ENCODE measurements at regions not wholly inside any gene's neighbourhood (a gene's known extent, or its start where the extent isn't known, plus 50 kb on each side); places are given as distances from the start of the nearest gene placed in this dataset.
"Not testable (repeated sequence)": the region's sequence is repeated elsewhere in the genome, so short reads cannot be mapped to it uniquely, and the experiment has no call there.

DNA sequence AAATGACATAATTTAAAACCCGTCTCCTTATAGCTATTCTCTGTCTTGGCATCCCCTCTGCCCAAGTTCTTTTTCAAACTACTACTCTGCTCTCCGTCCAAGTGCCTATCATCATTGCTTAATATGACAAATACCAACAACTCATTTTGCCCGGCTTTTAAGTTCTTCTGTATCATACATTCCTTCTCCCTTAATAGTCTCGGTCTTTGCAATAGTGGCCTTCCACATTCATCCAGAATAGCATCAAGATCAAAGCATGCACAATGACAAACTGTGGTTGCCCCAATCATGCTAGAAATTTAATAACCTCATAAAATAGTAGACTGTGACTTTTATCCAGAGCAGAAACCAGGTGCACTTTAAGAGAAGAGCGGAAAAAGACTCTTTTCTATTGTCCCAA is 198.9 kb downstream of the ETV1 start:
- no peak for DNase-seq (ENCODE audit: low read depth in 2 of 2)

DNA sequence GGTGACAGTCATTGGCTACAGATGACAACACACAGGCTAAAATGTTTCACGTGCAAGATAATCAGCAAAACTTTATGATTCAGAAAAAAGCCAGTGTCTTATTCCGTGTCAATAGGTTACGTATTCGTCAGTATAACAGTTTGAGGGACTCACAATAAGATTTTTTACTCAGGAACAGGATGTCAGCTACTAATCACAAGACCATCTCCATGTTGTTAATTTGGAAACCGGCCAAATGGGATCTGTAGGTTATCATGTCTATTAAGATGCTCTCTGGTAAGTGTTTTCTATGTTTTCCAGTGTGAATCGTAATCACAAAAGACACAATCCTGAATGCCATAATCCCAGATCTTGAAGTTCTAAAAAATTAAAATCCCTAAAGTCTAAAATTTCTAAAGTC is 197.3 kb downstream of the ETV1 start:
- DNase-seq (ENCODE audit: low read depth in 2 of 2): no peak

DNA sequence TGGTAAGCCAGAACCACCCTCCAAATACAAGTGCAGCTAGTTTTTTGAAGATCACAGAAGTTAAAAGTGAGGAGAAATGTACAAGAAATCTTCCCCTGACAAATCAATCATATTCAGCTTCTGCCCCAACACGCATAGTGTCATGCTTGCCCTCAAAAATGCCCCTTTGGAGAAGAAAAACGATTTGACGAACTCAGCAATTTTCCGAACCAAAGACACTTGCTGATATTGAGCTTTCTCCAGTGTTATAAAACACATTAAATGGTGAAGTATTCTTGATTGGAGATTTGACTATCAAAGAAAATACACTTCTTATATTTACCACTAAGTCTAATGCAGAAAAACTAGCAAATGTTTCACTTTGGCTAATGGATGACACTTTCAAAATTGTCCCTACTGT is 195.5 kb downstream of the ETV1 start:
- no peak for DNase-seq (ENCODE audit: low read depth in 2 of 2)

DNA sequence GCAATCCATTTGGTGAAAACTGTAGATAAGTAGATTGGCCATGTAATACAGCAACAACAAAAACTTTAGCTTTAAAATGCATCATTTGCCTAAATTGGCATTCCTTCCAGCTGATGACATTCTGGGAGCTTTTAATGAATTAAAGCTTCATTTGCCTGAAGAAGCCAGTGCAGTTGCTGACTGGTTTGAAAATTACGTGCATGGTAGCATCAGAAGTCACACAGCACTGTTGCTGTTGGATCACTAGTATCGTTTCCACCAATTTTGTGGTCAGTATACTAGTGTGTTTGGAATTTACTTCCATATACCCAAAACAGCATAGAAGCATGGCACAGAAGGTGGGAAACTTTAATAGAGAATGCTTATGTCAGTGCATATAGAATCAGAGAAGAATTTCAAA is 194.9 kb downstream of the ETV1 start:
- DNase-seq (ENCODE audit: low read depth in 2 of 2): no peak

DNA sequence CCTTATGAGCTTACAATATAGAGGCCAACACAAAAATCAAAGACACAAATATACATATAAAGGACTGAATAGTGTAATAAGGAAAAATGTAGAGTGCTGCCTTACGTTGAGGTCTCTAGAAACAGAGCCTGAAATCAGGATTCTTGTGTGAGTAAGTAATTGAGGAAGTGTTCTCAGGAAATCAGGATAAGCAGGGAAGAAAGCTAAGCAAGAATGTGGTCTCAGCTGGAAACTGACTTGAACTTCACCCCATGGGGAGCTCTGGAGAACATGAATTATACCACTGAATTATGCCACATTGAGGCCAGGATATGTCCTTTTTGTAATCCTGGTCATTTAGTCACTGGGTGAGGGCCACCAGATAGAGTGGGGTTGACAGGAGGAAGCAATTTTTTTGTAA is 191.9 kb downstream of the ETV1 start:
- DNase-seq (ENCODE audit: low read depth in 2 of 2): no peak

DNA sequence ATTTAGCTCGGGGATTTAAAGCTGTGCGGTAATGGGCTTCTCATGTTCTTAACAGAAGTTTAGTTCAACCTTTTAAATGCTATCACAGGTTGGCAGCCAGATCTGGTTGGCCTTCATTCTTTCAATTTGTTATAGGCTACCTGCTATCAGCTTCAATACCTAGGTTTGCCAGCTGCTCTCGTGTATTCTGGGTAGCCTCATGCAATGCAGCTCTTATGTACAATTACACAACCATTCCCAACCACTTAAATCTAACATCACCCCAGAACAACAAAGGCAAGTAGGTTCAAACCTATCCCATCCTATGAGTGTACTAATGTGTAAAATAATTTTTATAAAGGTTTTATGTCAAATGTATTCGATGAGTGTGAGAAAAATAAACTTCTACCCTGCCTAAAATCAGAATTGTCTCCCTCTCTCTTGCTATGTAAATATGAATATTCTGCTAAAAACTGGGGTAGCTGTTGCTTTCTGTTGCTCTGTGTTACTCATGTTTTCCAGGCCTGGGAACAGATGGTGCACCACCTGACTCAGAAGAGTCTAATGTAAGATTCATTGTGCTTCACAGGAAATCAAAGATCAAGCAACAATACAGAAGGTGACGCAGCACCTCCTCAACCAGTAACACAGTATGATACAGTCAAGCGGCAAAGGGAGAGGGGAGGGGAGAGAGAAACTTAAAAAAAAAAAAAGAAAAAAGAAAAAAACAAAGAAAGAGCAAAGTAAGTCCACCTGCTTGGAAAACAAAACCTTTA is 188.6 kb downstream of the ETV1 start:
- peak; percentile 36 to 44 for DNase-seq (ENCODE audit: low read depth in 2 of 2)

DNA sequence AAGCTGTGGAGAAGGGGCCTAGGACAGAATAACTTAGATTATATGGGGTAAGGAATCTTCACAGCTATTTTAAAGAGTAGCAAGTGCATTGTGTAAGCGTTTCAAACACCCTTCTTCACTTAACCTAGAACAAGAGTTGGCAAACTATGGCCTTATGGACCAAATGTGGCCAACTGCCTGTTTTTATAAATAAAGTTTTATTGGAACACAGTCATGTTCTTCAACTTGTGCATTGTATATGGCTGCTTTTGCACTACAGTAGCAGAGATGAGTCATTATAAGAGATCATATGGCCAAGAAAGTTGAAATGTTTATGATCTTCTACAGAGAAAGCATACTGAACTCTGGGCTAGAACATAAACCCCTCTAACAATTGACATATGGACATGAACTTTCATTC is 187.8 kb downstream of the ETV1 start:
- DNase-seq (ENCODE audit: low read depth in 2 of 2): no peak

DNA sequence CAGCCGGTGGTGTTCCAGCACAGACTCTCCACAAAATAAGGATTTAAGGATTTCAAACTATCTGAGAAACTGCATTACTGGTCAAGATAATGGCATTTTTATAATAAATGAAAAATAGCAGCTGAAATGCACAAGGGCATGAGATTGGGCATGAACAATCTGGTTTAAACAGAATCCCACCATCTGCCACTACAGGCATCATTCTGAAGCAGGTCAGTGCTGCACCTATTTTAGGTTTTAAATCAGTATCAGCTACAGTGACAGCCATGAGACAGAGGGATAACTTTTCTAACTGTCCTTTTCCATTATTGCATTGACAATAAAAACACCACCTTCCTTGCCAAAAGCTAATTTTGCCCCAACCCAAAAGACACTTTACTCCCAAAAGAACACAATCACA is 186.8 kb downstream of the ETV1 start:
- no peak for DNase-seq (ENCODE audit: low read depth in 2 of 2)

DNA sequence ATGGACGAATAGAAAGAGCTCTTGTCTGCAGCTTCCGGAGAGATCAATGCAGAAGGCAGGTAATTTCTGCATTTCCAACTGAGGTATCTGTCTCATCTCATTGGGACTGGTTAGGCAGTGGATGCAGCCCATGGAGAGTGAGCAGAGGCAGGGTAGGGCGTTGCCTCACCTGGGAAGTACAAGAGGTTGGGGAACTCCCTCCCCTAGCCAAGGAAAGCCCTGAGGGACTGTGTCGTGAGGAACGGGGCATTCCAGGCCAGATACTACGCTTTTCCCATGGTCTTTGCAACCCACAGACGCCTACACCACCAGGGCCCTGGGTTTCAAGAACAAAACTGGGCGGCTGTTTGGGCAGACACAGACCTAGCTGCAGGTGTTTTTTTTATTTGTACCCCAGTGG is 186.3 kb downstream of the ETV1 start:
- DNase-seq (ENCODE audit: low read depth in 2 of 2): no peak

DNA sequence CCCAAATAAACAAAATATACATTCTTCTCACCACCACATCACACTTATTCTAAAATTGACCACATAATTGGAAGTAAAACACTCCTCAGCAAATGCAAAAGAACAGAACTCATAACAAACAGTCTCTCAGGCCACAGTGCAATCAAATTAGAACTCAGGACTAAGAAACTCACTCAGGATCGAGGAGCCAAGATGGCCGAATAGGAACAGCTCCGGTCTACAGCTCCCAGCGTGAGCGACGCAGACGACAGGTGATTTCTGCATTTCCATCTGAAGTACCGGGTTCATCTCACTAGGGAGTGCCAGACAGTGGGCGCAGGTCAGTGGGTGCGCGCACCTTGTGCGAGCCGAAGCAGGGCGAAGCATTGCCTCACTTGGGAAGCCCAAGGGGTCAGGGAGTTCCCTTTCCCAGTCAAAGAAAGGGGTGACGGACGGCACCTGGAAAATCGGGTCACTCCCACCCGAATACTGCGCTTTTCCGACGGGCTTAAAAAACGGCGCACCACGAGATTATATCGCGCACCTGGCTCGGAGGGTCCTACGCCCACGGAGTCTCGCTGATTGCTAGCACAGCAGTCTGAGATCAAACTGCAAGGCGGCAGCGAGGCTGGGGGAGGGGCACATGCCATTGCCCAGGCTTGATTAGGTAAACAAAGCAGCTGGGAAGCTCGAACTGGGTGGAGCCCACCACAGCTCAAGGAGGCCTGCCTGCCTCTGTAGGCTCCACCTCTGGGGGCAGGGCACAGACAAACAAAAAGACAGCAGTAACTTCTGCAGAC is 183.2 kb downstream of the ETV1 start:
- not testable (repeated sequence) for DNase-seq (ENCODE audit: low read depth in 2 of 2)

DNA sequence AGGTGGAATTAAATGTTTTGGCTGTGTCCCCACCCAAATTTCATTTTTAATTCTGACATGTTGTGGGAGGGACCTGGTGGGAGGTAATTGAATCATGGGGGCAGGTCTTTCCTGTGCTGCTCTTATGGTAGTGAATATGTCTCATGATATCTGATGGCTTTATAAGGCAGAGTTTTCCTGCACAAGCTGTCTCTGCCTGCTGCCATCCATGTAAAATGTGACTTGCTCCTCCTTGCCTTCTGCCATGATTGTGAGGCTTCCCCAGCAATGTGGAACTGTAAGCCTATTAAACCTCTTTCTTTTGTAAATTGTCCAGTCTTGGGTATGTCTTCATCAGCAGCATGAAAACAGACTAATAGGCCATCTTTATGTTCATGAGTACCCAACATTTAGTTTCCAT is 172.2 kb downstream of the ETV1 start:
- DNase-seq (ENCODE audit: low read depth in 2 of 2): not testable (repeated sequence)

DNA sequence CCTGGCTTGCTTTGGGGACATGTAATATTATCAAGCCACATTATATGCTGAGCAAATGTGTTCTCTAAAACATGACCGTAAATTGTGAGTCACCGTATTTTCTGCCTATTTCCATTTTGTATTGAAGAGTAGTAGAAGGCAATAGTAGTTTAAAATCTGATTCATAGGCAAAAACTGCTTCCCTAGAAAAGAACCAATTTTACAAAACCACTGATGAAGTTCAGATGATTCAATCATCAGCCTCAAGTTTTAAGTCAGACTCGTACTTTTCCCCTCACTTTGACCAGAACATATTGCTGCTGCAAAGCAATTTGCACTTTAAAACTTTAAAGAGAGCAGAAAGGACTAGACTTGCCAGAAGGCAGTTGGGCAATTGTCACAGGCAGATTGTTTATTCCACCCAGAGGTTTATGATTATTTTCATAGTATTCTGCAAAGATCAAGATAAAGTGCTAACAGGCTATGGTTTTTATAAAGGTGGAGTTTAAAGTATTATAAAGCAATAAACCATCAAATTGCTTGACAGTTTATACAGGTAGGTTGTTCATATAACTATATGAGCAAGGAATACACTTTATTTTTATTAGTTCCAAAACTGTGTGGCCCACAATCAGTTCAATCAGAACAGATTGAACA is 168.2 kb downstream of the ETV1 start:
- peak; percentile 40 to 42 for DNase-seq (ENCODE audit: low read depth in 2 of 2)

DNA sequence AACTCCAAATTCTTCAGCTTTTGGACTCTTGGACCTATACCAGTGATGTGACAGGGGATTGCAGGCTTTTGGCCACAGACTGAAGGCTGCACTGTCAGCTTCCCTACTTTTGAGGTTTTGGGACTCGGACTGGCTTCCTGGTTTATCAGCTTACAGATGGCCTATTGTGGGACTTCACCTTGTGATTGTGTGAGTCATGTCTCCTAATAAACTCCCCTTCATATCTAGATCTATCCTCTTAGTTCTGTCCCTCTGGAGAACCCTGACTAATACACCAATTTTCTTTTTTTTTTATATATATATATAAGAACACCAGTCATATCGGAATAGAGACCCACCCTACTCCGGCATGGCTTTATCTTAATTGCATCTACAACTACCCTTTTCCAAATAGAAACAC is 166.8 kb downstream of the ETV1 start:
- no peak for DNase-seq (ENCODE audit: low read depth in 2 of 2)

DNA sequence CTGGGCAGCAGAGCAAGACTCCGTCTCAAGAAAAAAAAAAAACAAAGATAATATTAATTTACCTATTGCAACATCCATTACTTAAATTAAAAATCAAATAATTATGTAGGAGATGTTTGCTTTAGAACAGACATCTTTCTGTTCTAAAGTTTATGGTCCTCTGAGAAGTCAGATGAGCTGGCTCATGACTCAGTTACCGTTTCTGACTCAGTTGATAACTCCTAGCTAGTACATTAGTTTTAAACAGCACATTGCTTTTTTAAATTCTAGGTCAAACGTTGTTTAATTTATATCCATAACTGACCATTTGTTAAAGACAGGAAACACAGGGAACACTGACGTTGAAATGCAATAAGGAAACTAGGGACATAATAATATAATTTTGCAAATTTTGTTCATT is 162.7 kb downstream of the ETV1 start:
- DNase-seq (ENCODE audit: low read depth in 2 of 2): no peak

DNA sequence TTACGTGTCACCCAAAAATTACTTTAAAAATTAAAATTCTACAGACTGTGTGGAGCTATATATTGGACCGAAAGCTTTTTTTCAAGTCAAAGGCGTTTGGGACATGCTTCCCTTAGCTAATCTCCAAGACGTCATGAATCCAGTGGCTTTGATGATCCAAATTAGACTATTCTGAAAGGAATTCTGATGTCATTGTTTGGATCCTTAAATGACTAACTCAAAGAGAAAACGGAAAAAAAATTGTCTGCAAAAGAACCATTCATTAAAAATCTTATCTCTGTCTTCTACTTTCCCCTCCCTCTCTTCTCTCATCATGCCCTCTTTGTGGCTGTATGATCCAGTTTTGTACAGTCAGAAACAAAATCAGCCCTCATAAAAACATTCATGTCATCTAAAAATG is 161.8 kb downstream of the ETV1 start:
- DNase-seq (ENCODE audit: low read depth in 2 of 2): no peak

DNA sequence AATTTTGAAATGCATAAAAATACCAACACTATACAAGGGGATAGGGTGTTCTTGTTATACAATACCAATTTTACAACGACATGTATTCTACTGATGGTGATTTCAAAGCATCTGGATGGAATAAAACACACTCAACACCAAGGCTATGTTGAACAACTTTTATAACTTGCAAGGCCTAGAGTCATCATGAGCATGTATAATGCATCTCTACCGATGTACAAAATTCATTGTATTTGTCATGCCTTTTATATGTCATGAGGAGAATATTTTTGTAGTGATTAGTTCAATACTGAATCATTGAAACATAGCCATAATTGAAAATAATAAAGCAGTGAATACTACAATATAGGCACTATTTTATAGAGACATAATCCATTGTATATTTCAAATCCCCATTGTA is 160.2 kb downstream of the ETV1 start:
- DNase-seq (ENCODE audit: low read depth in 2 of 2): no peak

DNA sequence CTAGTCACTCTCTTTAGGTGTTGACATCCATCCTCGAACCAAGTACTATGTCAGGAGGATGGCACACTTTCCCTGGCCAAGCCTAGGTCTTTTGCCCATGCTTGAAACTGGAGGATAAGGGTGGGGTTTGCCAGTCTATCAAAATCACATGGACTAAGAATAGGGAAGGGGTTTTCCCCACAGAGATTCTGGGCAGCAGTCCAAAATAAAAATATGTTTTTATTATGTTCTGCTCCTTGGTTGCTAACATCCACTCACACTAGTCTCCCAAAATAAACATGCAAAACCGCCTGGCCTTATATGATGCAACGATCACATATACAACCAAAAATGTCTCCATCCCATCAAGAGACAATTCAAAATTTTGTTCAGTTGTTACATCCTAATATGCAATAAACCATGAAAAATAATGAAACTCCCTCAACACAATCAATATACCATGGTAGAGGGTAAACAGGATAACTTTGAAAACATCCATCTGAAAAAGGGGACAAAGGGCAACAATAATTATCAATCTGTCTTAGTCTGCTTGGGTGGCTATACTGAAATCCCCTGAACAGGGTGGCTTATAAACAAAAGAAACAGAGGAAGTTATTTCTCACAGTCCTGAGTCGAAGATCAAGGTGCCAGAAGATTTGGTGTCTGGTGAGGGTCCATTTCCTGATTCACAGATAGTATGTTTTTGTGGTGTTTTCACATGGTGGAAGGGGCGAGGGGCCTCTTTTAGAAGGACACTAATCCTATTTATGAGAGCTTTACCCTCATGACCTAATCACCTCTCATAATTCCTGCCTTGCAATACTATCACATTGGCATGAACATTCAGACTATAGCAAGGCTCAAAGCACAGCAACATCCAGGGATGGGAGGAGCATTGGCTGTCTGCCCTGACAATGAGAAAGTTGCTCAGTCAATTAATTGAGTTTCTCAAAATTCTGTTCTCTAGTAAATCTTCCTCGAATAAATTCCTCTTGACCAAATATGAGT is 159.3 kb downstream of the ETV1 start:
- peak; percentile 70 for DNase-seq (ENCODE audit: low read depth in 2 of 2)

DNA sequence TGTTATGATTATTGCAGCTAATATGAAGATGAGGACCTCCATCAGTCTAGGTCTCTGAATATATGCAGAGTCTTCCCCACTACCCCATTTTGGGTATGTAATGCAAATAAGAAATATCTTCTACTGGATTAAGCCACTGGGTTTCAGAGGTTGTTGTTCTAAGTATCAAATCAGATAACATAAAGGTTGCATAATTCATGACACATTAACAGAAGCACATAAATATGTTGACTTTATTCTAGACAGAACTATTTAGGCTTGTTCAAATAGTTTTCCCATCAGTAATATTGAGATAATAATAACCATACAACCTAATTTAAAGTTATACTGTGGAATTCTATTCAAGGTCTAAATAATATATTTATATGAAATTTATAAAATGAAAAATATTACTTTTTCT is 157.1 kb downstream of the ETV1 start:
- no peak for DNase-seq (ENCODE audit: low read depth in 2 of 2)

DNA sequence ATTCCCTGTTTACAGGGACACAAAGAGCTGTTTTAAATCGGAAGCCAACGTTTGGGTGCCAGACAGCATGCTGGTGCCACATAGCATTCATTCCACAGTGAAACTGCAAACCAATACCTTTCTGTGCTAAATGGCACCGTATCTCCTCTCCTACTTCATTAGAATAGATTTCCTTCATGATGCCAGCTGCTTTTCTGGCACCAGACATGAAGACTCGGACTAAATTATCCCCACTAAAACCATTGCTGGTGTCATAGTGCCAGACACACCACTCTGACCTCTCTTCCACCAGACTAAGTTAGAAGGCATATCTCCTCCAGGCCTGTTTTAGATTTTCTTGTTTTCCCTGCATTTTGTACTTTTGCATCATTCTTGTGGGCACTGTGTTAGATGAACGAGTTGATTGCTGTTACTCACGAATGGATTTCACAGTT is 155.1 kb downstream of the ETV1 start:
- DNase-seq (ENCODE audit: low read depth in 2 of 2): no peak

DNA sequence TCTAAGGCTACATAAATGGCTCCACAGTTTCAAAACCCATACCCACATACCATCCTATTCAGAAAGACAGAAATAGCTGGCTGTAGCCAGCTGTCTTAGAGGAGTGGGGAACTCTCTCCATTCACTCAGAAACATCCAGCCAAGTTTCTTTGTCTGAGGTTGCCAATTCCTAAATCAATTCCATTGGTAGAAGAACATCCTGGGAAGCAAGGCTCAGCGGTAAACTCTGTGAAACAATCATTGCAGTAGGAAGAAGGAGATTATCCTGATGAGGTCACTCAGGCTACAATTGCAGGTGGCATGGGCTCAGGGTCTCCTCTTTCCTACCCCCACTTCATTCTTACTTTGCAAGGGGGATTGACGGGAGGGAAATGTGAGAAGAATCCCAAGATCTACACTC is 154.0 kb downstream of the ETV1 start:
- DNase-seq (ENCODE audit: low read depth in 2 of 2): no peak

DNA sequence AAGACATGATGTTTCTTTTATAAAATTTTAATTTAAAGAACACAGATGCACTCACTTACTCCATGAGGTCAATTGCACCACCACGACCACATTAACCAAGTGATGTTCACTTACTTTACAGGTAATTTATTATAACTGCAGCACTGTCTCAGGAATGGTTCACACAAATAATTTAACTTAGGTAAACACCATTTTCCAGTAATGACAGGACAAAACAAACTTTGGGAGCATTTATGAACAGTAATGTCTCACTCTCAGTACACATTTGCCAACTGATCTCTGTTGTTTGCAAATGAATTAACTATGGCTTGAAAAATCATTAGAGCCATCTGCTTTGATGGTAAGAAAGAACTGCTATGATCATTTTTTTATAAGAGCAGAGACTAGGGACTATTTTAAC is 150.4 kb downstream of the ETV1 start:
- DNase-seq (ENCODE audit: low read depth in 2 of 2): no peak

All from fibroblast of skin of left quadriceps (primary cell).